ENCODE measurements at regions not wholly inside any gene's neighbourhood (a gene's known extent, or its start where the extent isn't known, plus 50 kb on each side); places are given as distances from the start of the nearest gene placed in this dataset.

DNA sequence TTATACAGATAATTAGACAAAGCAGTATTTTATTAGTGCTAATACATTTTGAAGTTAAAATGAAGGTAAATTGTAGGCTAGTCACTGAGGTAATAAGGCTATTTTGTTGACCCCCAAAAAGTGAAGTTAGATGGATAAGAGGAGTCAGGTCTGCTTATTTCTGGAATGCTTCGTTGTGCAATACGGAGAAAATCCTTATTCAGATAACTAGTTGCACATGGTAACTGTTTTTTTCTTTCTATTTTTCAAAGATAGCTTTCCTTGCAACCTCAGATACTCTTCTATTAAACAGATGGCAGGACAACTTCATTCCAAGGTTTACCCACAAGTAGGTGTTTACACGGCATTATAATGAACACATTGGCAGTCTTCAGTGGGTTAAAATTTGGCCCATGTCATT is 101.1 kb downstream of the TMEM174 start:
- TF ChIP-seq, protein P1, sequence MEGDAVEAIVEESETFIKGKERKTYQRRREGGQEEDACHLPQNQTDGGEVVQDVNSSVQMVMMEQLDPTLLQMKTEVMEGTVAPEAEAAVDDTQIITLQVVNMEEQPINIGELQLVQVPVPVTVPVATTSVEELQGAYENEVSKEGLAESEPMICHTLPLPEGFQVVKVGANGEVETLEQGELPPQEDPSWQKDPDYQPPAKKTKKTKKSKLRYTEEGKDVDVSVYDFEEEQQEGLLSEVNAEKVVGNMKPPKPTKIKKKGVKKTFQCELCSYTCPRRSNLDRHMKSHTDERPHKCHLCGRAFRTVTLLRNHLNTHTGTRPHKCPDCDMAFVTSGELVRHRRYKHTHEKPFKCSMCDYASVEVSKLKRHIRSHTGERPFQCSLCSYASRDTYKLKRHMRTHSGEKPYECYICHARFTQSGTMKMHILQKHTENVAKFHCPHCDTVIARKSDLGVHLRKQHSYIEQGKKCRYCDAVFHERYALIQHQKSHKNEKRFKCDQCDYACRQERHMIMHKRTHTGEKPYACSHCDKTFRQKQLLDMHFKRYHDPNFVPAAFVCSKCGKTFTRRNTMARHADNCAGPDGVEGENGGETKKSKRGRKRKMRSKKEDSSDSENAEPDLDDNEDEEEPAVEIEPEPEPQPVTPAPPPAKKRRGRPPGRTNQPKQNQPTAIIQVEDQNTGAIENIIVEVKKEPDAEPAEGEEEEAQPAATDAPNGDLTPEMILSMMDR (IDR thresholded peaks at IDR 0.05; ENCODE audit: low read length): no peak
- TF ChIP-seq EZH2 (optimal IDR thresholded peaks at IDR 0.05; ENCODE audit: low read depth, low read length): no peak

Data from MM.1S (cell line).